MCF 10A (cell line): ENCODE measurements at regions not wholly inside any gene's neighbourhood (a gene's known extent, or its start where the extent isn't known, plus 50 kb on each side); places are given as distances from the start of the nearest gene placed in this dataset.

Experiments
- BruUV-seq: library from RNA; stranded (reverse); fragments of 400-500 nt; replicated peaks from 2 replicates; lab custom pipeline; 2021; lab: Mats Ljungman, UMichigan
- CTCF ChIA-PET: fragments of 300-600 bp; sonication (Branson Sonifier 250); formaldehyde crosslinking; extraction: SDS; loops from one replicate; lab custom pipeline; 2021; ENCODE audit warnings: antibody characterized with exemption, inconsistent platforms; lab: Yijun Ruan, JAX
- POLR2A ChIA-PET: fragments of 300-600, 350-650 bp; sonication (Branson Sonifier 250); formaldehyde crosslinking; extraction: SDS; loops from one replicate; lab custom pipeline; 2020; ENCODE audit warnings: antibody characterized with exemption, inconsistent platforms; lab: Yijun Ruan, JAX
- DNase-seq: peaks from one replicate; pipeline ENCODE4 v3.0.0-alpha.2; 2018; ENCODE audit not compliant: unreplicated experiment
- H3K27ac Mint-ChIP-seq: one replicate; pipeline ENCODE4 v1.8.0; 2022; ENCODE audit warnings: mild to moderate bottlenecking, low read depth, mixed read lengths; ENCODE audit not compliant: unreplicated experiment
- H3K27me3 Mint-ChIP-seq: one replicate; pipeline ENCODE4 v1.8.0; 2022; ENCODE audit warnings: mixed read lengths; ENCODE audit not compliant: insufficient read depth, unreplicated experiment
- H3K36me3 Mint-ChIP-seq: one replicate; pipeline ENCODE4 v1.8.0; 2022; ENCODE audit warnings: mild to moderate bottlenecking, moderate library complexity, mixed read lengths; ENCODE audit not compliant: insufficient read depth, unreplicated experiment
- H3K4me1 Mint-ChIP-seq: one replicate; pipeline ENCODE4 v1.8.0; 2022; ENCODE audit warnings: mixed read lengths; ENCODE audit not compliant: insufficient read depth, unreplicated experiment
- H3K4me3 Mint-ChIP-seq: one replicate; pipeline ENCODE4 v1.8.0; 2022; ENCODE audit warnings: mild to moderate bottlenecking, moderate library complexity, mixed read lengths; ENCODE audit not compliant: unreplicated experiment
- H3K9me3 Mint-ChIP-seq: one replicate; pipeline ENCODE4 v1.8.0; 2022; ENCODE audit warnings: mixed read lengths; ENCODE audit not compliant: unreplicated experiment
- CTCF ChIP-seq: fragments of 200-600 bp; IDR thresholded peaks from one replicate; pipeline ENCODE4 v1.8.0; 2022; ENCODE audit warnings: antibody characterized with exemption, mild to moderate bottlenecking; ENCODE audit not compliant: unreplicated experiment
- intact Hi-C: fragments of 100-400 bp; cut with micrococcal nuclease; formaldehyde crosslinking; loops from 2 replicates; pipeline ENCODE4 v1.14.1; 2022

DNA sequence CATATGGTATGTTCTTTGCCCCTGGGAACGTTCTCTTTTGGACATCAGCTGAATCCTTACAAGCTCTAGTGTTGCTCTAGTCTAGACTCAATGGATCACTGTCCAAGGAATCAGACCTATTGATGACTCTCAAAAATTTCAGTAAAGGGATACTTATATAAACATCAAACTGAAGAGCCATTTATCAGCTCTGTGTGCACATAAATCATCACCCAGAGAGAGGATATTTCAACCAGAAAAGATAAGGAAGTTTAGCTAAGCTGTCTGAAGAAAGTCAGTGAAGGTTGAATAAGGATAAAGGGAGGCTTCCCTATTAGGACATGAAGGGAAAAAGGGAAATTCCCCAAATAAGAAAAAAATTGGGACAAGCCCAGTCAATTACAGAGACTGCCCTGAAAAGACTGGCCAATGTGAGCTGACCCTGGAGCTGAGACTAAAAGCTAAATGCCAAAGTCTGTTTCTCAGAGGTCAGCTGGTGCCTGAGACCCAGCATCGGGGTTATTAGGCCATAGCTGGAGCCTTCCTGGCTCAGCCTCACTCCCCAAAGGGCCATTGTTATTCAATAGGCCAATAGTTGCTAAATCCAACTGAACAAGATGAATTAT is 424.1 kb upstream of the THBS1 start:
- no peaks in the 10 kb centered on the region for H3K36me3 Mint-ChIP-seq
- no peaks in the 10 kb centered on the region for H3K9me3 Mint-ChIP-seq
- ChIA-PET CTCF (interaction anchor here (0.9 to 1.1 kb wide), 3 partner anchors 13 to 336 kb away, joined by 3 to 5 read pairs (median 4); no protein-coding TSS in a partner anchor), POLR2A (interaction anchor here (0.7 kb wide), 1 partner anchor 554 kb away, joined by 6 read pairs; no protein-coding TSS in a partner anchor)
- no peak overlapping the region for H3K27ac Mint-ChIP-seq
- BruUV-seq, result no TSS peak
- no peaks in the 10 kb centered on the region for H3K27me3 Mint-ChIP-seq
- TF ChIP-seq CTCF, result no peak
- H3K4me3 Mint-ChIP-seq, result no peak overlapping the region
- intact Hi-C loops, result no loop called here
- H3K4me1 Mint-ChIP-seq, result no peaks in the 10 kb centered on the region
- DNase-seq, result no peak

GRCh38 chr15:39157882-39158281 is 423.0 kb upstream of the THBS1 start:
- no peak for DNase-seq
- Mint-ChIP-seq H3K9me3 (peaks cover 9% of the 10 kb centered on the region), H3K4me1 (no peaks in the 10 kb centered on the region), H3K4me3 (no peak overlapping the region), H3K36me3 (no peaks in the 10 kb centered on the region), H3K27me3 (no peaks in the 10 kb centered on the region), H3K27ac (no peak overlapping the region)
- TF ChIP-seq CTCF, result no peak
- ChIA-PET CTCF (interaction anchor here (0.9 to 1.2 kb wide), 2 partner anchors 15 to 161 kb away, joined by 3 read pairs; no protein-coding TSS in a partner anchor), POLR2A (no interaction called here)
- BruUV-seq, result no TSS peak
- intact Hi-C loops, result no loop called here

DNA sequence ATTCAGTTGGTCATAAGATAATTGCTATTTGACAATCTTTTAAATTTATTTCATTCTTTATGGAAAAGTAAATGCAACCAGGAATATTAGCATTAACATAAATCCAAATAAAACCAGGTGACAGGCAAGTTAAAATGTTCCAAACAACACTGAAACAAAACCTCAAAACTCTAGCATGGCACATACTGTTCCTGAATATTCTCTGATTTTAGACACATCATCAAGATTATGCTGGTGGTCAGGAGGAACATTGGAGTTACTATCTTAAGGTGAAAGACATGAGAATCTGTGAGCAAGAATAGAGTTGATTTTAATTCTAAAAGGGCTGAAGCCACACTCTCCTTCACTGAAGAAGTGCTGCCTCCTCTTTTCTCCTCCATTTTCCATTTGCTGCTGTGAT is 421.0 kb upstream of the THBS1 start:
- Mint-ChIP-seq H3K27ac (no peak overlapping the region), H3K27me3 (no peaks in the 10 kb centered on the region), H3K36me3 (no peaks in the 10 kb centered on the region), H3K9me3 (peaks cover 13% of the 10 kb centered on the region), H3K4me1 (no peaks in the 10 kb centered on the region), H3K4me3 (no peak overlapping the region)
- ChIA-PET CTCF (no interaction called here), POLR2A (no interaction called here)
- intact Hi-C loops, result no loop called here
- no peak for TF ChIP-seq CTCF
- no peak for DNase-seq
- BruUV-seq, result no TSS peak

DNA sequence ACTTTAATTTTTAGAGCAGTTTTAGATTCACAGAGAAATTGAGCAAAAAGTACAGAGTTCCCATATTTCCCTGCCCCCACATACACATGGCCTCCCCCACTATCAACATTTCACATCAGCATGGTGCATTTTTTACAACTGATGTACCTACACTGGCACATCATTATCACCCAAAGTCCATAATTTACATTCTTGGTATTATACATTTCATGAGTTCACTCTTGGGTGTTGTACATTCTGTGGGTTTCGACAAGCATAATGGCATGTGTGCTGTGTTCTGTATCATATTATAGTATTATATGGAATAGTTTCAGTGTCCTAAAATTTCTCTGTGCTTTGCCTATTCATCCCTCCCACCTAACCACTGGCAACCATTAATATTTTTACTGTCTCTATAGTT is 419.8 kb upstream of the THBS1 start:
- DNase-seq, result no peak
- Mint-ChIP-seq H3K36me3 (no peaks in the 10 kb centered on the region), H3K9me3 (peaks cover 13% of the 10 kb centered on the region), H3K27ac (no peak overlapping the region), H3K4me3 (no peak overlapping the region), H3K27me3 (no peaks in the 10 kb centered on the region), H3K4me1 (no peaks in the 10 kb centered on the region)
- ChIA-PET POLR2A (no interaction called here), CTCF (no interaction called here)
- no TSS peak for BruUV-seq
- intact Hi-C loops, result no loop called here
- TF ChIP-seq CTCF, result no peak
